ENCODE measurements at regions not wholly inside any gene's neighbourhood (a gene's known extent, or its start where the extent isn't known, plus 50 kb on each side); places are given as distances from the start of the nearest gene placed in this dataset.

GRCh38 chr16:87171723-87172122, 145.5 kb downstream of the C16orf95 start:
- TF ChIP-seq RNF2 (IDR thresholded peaks at IDR 0.05; ENCODE audit: borderline replicate concordance, low read depth): no peak
- TF ChIP-seq ZFP36 (IDR thresholded peaks at IDR 0.05; ENCODE audit: borderline replicate concordance, partially characterized antibody): no peak
- TF ChIP-seq POLR2A (IDR thresholded peaks at IDR 0.05; ENCODE audit: low read length): no peak
- no peak for TF ChIP-seq SMC3 (IDR thresholded peaks at IDR 0.05)
- TF ChIP-seq CTCF (IDR thresholded peaks at IDR 0.05): no peak
- TF ChIP-seq RCOR1 (IDR thresholded peaks at IDR 0.05; ENCODE audit: low read depth, low read length): no peak
- TF ChIP-seq REST (IDR thresholded peaks at IDR 0.05): no peak
- TF ChIP-seq, protein P1, sequence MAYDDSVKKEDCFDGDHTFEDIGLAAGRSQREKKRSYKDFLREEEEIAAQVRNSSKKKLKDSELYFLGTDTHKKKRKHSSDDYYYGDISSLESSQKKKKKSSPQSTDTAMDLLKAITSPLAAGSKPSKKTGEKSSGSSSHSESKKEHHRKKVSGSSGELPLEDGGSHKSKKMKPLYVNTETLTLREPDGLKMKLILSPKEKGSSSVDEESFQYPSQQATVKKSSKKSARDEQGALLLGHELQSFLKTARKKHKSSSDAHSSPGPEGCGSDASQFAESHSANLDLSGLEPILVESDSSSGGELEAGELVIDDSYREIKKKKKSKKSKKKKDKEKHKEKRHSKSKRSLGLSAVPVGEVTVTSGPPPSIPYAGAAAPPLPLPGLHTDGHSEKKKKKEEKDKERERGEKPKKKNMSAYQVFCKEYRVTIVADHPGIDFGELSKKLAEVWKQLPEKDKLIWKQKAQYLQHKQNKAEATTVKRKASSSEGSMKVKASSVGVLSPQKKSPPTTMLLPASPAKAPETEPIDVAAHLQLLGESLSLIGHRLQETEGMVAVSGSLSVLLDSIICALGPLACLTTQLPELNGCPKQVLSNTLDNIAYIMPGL (CRISPR knock-in tag; IDR thresholded peaks at IDR 0.05; ENCODE audit: borderline replicate concordance): no peak
- no peak for TF ChIP-seq JUN (IDR thresholded peaks at IDR 0.05)

Measured in A549 (cell line).